Neural cell (in vitro differentiated cells): ENCODE measurements at regions not wholly inside any gene's neighbourhood (a gene's known extent, or its start where the extent isn't known, plus 50 kb on each side); places are given as distances from the start of the nearest gene placed in this dataset.
"Not testable (repeated sequence)": the region's sequence is repeated elsewhere in the genome, so short reads cannot be mapped to it uniquely, and the experiment has no call there.

Source experiments
- CTCF ChIP-seq: fragments of 450-650 bp; IDR thresholded peaks from 2 replicates; pipeline ENCODE4 v1.5.1; 2014; ENCODE audit warnings: antibody characterized with exemption, mild to moderate bottlenecking, moderate library complexity; ENCODE audit not compliant: poor library complexity, severe bottlenecking
- EP300 ChIP-seq: fragments of 450-650 bp; conservative IDR thresholded peaks from 2 replicates; pipeline ENCODE4 v1.6.1; 2014; ENCODE audit warnings: antibody characterized with exemption, mild to moderate bottlenecking, moderate library complexity; ENCODE audit not compliant: poor library complexity, severe bottlenecking
- EZH2 ChIP-seq: fragments of 200-600, 300-800 bp; shearing (Covaris generic), sonication (generic); IDR thresholded peaks from 2 replicates; pipeline ENCODE4 v1.6.1; 2014; ENCODE audit warnings: antibody characterized with exemption, low read length, borderline replicate concordance, mild to moderate bottlenecking; ENCODE audit not compliant: insufficient read depth, poor library complexity, severe bottlenecking
- MXI1 ChIP-seq: fragments of 450-650 bp; conservative IDR thresholded peaks from 2 replicates; pipeline ENCODE4 v1.6.1; 2014; ENCODE audit warnings: antibody characterized with exemption, mild to moderate bottlenecking; ENCODE audit not compliant: poor library complexity, severe bottlenecking
- POLR2AphosphoS5 ChIP-seq: IDR thresholded peaks from 2 replicates; pipeline ENCODE4 v1.6.1; 2012
- RAD21 ChIP-seq: fragments of 450-650 bp; conservative IDR thresholded peaks from 2 replicates; pipeline ENCODE4 v1.6.1; 2014; ENCODE audit warnings: antibody characterized with exemption, mild to moderate bottlenecking, moderate library complexity
- SMC3 ChIP-seq: fragments of 450-650 bp; conservative IDR thresholded peaks from 2 replicates; pipeline ENCODE4 v1.6.1; 2014; ENCODE audit warnings: antibody characterized with exemption, mild to moderate bottlenecking, moderate library complexity; ENCODE audit not compliant: poor library complexity
- TAF1 ChIP-seq: IDR thresholded peaks from 2 replicates; pipeline ENCODE4 v1.6.1; 2012; ENCODE audit warnings: low read depth

GRCh38 chrY:5896688-5897087 is 349.3 kb upstream of the TSPY2 start:
- not testable (repeated sequence) for TF ChIP-seq CTCF, POLR2AphosphoS5, RAD21, SMC3, EP300, EZH2, TAF1, MXI1
